Astrocyte of the hippocampus (primary cell): ENCODE measurements at regions not wholly inside any gene's neighbourhood (a gene's known extent, or its start where the extent isn't known, plus 50 kb on each side); places are given as distances from the start of the nearest gene placed in this dataset.
A peak's percentile ranks its signal among the peaks of the same experiment; 100 is the strongest.

ENCODE experiments used
- DNase-seq: peaks from one replicate; pipeline ENCODE4 v3.0.0; 2011; ENCODE audit warnings: low read depth, low spot score

- no peak for DNase-seq
Observed at GRCh38 chr11:104657083-104657482, 241.2 kb downstream of the CASP12 start.

- DNase-seq: no peak
Observed at GRCh38 chr11:104655066-104655465, 243.2 kb downstream of the CASP12 start.

GRCh38 chr11:104654181-104654813, 244.0 kb downstream of the CASP12 start:
- DNase-seq: no peak

- peak; percentile 43 for DNase-seq
Observed at GRCh38 chr11:104653407-104653806, 244.9 kb downstream of the CASP12 start.

GRCh38 chr11:104652996-104653395, 245.3 kb downstream of the CASP12 start:
- DNase-seq: no peak

- no peak for DNase-seq
Observed at GRCh38 chr11:104650234-104650633, 248.0 kb downstream of the CASP12 start.

- no peak for DNase-seq
Observed at GRCh38 chr11:104649002-104649401, 249.3 kb downstream of the CASP12 start.

GRCh38 chr11:104645261-104646222, 252.7 kb downstream of the CASP12 start:
- no peak for DNase-seq

GRCh38 chr11:104637662-104638170, 260.5 kb downstream of the CASP12 start:
- DNase-seq: no peak

GRCh38 chr11:104633226-104633625, 265.0 kb downstream of the CASP12 start:
- DNase-seq: no peak

- DNase-seq: no peak
Observed at GRCh38 chr11:104630352-104630751, 267.9 kb downstream of the CASP12 start.

- peak; percentile 61 for DNase-seq
Observed at GRCh38 chr11:104625246-104625645, 273.0 kb downstream of the CASP12 start.

GRCh38 chr11:104624021-104624420, 274.2 kb downstream of the CASP12 start:
- DNase-seq: no peak

- DNase-seq: peak; percentile 31
Observed at GRCh38 chr11:104623518-104623917, 274.7 kb downstream of the CASP12 start.

GRCh38 chr11:104620991-104621390, 277.3 kb downstream of the CASP12 start:
- no peak for DNase-seq

- DNase-seq: no peak
Observed at GRCh38 chr11:104619751-104620150, 278.5 kb downstream of the CASP12 start.

- no peak for DNase-seq
Observed at GRCh38 chr11:104618954-104619353, 279.3 kb downstream of the CASP12 start.

GRCh38 chr11:104614961-104615360, 283.3 kb downstream of the CASP12 start:
- DNase-seq: no peak

GRCh38 chr11:104614117-104614680, 284.1 kb downstream of the CASP12 start:
- peak; percentile 21 for DNase-seq

GRCh38 chr11:104610635-104611034, 287.6 kb downstream of the CASP12 start:
- no peak for DNase-seq

GRCh38 chr11:104609311-104610085, 288.8 kb downstream of the CASP12 start:
- peak; percentile 82 for DNase-seq
